ENCODE measurements at regions not wholly inside any gene's neighbourhood (a gene's known extent, or its start where the extent isn't known, plus 50 kb on each side); places are given as distances from the start of the nearest gene placed in this dataset.
A peak's percentile ranks its signal among the peaks of the same experiment; 100 is the strongest.

DNA sequence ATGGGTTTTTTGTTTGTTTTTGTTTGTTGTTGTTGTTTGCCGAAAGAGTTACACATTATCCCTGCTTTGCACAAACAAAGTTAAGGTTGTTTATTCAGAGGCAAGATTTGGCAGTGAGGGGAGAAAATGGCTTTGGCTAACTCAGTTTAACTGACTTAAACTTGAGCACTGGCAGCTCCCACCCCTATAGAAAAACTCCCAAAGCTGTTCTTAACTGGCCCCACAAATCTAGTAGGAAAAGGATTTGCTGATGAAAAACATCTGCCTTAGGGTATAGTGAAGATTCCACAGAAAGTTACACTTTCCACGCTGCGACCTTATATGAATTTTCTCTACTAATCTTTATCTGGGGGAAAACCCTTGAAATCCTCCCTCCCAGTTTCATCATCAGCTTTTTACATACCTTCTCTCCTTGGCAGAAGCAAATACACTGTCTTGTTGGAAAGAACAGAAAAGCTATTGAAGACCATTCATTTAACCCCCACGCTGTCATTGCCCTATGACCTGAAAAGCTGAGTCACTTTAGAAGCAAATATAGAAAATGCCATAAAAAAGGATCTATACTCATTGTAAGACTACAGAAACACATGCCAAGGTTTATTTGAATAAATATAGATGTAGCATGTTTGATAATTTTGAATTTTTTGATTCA, 551.7 kb downstream of the NR2F2 start:
- ATAC-seq = no peak
- DNase-seq (ENCODE audit: low spot score) = no peak

DNA sequence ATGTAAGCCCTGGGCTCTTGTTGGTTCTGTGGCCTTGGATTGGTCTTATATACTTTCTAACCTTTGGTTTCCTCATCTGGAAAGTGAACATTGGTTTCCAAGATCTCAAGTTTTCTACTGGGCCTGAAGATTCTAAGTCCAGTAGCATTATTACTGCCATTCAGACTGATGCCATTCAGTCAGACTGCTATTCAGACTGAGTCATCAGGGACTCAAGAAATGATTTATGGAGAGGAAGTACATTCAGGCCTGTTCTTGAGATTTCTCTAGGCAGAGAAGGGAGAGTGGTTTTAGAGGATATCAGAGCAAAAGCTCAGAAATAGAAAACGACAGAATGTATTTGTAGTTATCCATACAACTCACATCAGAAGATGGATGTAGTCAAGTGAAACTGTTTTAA, 557.2 kb downstream of the NR2F2 start:
- DNase-seq (ENCODE audit: low spot score) (no peak), ATAC-seq (no peak)

DNA sequence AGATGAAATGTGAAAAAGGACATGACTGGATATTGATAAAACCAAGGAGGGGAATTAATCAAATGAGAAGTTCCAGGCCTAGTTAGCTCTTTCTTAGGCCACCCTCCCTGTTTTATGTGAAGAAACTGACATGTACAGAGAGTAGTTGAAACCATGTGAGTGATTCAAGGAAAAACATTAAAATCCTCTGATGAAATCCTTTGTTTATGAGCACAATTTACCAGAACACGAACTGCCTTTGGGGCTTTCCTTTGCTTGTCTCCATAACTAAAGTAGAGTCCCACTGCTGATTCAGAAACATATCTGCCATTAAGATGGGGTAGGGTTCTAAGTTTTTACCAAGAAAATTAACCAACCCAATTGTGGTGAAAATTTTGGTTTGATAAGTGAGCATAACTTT, 558.3 kb downstream of the NR2F2 start:
- DNase-seq (ENCODE audit: low spot score) (no peak), ATAC-seq (no peak)

DNA sequence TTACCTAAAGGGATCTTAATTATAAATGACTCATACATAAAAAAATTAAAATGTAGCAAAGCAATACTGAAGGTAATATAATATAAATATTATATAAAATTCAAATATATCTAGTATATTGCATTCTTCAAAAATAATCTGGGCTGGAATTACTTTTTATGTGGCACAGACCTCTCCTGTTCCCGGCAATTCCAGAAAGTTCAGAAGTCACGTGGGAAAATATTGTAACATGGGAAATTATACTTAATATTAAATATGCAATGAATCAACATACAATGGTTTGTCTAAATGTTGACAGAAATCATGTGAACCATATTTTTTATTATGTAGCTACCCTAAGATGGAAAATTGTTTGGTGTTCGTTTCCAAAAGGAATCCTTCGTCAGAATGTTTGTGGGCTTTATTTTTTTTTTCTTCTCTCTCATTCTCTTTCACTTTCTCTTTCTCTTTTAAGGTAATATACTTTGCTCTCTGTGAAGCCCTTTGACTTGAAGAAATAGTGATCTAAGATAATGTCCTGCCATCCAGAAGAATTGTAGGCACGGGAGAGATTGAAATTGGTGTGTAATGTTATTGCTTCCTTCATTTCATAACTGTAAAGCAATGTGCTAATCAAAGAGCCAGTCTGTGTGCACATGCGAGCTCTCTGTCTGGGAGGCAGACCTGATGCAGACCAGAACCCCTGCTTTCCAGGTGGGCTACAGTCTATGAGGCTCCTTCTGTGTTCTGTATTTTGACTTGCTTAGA, 559.4 kb downstream of the NR2F2 start:
- DNase-seq (ENCODE audit: low spot score) (no peak), ATAC-seq (peak; percentile 77)

DNA sequence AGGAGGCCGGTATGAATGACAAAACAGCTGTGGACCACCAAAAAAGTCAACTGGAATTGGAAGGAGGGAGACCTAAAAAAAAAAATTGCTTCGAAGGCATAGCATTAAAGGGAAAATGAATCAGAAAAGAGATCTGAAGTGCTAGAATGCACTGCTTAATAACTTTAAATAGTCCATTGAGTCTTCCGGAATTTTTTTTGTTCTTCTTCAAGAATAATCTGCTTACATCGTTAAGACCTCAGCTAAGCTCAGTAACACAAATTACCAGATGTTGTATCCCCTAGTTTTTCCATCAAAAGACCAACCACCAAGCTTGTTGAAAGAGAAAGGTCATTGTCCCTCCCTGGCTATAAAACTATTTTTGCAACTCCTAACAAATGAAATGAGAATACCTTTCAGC, 560.5 kb downstream of the NR2F2 start:
- no peak for DNase-seq (ENCODE audit: low spot score)
- no peak for ATAC-seq

DNA sequence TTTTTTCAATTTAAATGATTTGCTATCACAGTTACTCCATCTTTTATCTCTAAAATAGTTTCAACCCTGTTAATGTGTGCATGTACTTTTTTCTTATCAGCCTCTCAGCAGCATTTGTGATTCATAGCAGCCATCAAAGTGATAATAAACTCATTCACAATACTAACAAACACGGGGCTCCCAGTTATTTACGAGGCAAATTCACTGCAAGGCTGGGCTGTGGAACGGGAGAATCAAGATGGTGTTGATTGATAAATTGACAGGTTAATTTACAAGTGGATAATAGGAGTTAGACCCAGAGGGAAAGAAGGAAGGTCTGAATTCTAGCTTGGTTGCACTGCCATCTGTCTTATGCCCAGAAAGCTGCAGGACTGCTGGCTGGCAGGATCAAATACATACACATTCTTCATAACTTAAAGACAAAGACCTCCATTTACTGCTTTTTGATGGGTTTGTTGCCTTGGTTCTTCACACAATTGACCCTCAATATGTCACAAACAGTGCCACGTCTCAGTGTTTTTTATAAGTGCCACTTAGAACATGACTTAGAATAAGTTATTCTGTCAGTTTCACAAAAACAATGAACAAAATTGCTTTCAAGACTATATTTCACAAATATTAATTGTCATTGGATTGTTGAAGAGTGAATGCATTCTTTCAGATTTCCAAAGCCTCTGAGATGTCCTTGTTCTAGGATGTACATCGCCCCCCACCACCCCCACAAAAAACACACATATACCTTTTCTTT, 562.8 kb downstream of the NR2F2 start:
- DNase-seq (ENCODE audit: low spot score) = no peak
- peak; percentile 91 for ATAC-seq

DNA sequence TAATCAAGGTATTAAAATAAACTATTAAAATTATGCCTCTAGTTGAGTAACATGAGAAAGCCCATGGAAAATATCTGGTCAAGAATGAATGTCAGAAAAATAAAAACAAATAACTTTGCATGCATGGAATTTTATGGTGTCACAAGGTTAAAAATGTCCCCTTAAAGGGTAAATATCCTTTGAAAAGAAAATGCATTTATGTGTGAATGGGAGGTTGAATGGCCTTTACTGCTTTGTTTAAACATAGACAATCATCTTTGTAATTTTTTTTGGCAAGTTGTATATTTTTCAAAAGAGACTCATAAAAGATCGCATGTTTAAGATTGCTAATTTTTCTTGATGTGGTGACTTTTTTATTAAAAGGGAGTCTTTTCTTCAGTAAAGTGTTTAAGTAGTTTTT, 564.2 kb downstream of the NR2F2 start:
- ATAC-seq = no peak

DNA sequence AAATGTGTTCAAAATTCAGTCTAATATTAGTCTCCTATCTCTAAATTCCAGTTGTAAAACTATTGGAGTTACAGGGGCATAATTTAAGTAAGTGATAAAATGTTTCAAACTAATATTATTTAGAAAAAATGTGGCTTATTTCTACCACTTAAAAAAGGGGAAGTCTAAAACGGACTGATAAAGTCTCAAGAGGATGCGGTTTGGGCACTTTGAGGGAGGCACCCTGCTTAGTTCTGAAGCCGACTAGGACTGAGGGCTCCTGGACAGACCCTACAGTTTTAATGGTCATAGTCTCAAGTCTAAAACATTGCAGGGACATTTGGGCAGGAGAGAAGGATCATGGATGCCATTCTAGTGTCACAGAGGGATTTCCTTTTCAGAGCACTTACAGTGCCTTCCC, 566.3 kb downstream of the NR2F2 start:
- DNase-seq (ENCODE audit: low spot score) = no peak
- ATAC-seq = no peak

More for the DNA sequence above, 564.2 kb downstream of the NR2F2 start:
- DNase-seq (ENCODE audit: low spot score) = no peak

DNA sequence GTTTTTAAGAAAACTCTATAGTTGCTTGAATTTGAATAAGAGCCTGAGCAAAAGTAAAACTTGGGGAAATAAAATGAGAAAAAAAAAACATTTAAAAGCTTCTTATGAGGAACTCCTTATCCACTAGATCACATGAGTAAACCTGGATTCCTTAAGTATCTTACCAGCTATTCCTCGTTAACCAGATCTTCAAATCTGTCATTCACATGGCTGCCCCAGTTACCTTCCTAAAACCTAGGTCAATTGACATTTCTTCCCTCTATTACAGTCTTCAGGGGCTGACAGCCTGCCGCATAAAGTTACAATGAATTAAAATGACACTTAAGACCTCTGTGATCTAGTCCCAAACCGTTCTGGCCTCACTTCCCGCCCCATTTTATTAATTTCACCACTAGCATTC, 583.6 kb downstream of the NR2F2 start:
- DNase-seq (ENCODE audit: low spot score) (no peak), ATAC-seq (no peak)

DNA sequence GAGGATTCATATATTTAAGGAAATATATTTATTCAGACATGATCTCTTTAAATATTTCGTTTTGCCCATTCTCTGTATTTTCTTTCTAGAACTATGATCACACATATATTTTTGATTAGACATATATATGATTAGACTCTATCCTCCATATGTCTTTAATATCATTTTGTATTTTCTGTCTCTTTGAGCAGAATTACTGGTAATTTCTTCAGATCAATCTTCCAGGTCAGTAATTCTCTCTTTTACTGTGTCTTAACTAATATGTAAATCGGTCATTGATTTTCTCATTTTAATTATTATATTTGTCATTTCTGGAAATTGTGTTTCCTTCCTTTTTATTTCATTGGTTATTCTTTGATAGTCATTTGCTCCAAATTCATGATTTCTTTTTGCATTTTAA, 586.2 kb downstream of the NR2F2 start:
- ATAC-seq = no peak
- DNase-seq (ENCODE audit: low spot score) = no peak

DNA sequence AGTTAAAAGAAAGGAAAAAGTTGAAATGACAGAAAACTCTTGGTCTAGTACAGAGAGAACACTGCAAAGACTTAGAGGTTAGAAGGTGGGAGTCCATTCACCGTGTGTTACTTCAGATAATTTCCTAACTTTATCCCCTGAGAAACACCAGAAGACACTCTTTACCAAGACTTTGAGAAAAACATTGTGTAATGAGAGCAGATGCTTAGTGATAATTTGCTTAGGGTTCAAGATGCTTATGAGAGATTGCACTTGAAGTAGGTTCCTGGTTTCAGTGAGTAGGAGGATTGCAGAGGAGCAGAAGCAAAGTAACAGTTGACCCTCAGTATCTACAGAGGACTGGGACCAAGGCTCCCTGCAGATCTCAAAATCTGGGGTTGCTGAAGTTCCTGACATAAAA, 594.1 kb downstream of the NR2F2 start:
- ATAC-seq (no peak), DNase-seq (ENCODE audit: low spot score) (no peak)

DNA sequence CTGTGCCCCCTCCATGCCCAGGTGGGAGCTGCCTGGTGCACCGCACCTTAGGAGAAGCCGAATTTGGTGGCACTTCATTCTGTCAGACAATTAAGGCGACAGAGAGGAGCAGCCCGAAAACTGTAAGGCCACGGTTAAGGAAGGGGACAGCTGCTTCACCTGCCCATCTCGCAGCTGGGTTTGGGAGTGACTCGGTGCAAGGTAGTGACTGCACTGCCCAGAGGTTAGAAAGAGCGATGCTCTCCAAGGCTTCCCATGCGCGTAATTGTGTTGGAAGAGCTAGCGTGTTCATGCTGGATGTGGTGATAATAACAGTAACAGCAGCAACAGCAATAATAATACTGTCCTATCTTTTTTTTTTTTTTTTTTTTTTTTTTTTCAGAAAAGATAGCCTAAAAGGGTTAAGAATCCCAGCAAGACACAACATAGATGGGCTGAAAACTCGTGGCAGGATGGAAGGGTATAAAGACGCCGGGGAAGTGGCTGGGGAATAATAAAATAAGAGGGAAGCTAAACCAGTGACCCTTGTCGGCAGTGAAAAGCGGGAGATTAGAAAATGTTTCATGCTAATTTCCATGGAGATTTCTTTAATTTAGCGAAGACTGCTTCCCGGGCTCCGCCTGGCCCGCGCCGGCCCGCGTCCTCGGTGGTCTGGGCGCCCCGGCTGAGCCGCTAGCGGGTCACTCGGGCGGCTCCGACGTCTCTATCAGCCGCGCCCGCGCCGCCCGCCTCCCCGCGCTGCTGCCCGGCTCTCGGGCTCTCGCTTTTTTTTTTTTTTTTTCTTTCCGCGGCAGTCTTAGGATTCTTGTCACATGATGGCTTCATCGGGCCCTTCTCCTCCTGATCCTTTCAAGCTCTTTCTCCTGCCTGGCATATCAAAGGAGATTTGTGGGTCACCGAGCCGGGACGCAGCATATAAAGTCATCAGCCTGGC, 617.1 kb downstream of the NR2F2 start:
- ATAC-seq (no peak), DNase-seq (ENCODE audit: low spot score) (no peak)

DNA sequence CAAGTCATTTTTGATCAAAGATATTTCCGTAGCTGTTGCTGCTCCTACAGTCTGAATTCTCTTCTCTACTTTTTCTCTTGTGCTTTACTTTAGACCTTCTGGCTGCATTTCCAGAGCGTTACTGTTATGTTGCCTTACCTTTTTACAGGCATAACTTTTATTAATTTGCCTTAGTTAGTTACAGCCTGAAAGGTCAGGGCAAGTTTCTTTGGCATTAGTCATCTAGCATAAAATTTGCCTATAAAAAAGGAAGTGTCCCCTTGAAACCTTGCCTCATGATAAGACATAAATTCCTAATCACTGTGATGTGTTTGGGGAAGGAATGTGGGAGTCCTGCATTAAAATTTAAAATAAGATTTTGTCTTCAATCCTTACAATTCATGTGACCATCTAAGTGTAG, 618.5 kb downstream of the NR2F2 start:
- ATAC-seq = no peak

DNA sequence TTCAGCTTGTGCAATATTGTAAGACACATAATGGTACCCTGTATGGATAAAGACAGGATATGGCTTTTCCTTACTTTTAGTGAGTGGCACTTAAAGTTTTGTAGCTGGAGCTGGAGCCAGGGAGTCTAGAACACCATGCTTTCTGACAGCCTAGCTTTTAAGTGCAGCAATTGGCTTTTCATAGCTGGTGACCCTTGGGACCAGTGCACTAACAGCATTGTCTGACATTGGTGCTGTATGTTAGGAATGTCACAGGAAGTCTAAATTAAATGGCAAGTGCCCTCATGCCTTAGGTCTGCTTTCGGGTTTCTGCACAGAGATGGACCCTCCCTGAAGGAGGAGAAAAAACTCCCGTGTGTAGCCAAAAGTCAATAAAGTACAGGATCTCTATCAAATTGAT, 628.2 kb downstream of the NR2F2 start:
- ATAC-seq = no peak
- DNase-seq (ENCODE audit: low spot score) = no peak

More for the DNA sequence above, 618.5 kb downstream of the NR2F2 start:
- no peak for DNase-seq (ENCODE audit: low spot score)

DNA sequence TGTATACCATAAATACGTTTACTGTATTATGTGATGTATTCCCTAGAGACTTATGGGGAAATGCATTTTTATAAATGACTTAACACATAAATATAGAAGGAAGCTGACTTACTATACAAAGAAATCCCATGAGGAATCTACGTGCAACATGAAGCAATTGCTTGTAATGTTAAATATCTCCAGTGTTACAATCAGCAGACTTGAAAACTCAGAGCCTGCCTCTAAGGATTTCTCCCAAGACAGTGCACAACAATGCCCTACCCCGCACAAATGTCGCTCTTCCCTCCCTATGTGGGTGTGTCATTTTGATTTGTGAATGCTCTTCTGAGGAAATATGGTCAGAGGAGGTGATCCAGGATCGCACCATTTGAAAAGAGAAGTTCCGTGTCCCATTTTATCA, 629.0 kb downstream of the NR2F2 start:
- no peak for DNase-seq (ENCODE audit: low spot score)
- no peak for ATAC-seq

DNA sequence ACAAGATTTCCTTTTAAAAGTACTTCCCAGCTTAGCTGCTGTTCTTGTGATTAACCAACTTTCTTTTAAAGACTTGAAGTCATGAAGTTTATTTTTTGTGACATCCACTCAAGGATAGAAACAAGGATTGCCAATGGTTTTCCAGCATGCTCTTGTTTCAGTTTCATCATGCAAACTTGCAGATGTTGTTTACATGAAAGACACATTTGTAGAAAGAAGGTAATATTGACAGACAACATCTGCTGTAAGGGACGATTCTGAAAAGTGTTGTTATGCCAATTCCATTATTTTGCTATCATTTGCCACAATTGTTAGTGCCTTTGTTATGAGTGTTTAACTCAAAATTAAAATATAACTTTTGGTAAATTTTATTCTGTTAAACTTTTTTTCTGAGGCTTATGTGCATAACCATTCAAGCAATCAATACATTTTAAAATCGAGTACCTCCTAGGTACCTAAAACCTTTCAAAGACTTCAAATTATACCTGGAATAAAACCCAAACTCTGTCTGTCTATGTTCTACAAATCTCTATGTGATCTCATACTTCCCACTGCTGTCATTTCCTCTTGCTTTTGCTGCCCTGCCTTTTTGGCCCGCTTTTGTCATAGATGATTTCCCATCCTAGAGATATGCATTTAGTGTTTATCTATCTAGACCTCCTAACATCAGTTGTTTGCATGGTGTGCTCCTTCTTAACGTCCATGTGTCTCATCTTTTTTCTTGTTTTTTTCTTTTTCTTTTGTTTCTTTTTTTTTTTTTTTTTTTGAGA, 630.4 kb downstream of the NR2F2 start:
- DNase-seq (ENCODE audit: low spot score) (no peak), ATAC-seq (no peak)

DNA sequence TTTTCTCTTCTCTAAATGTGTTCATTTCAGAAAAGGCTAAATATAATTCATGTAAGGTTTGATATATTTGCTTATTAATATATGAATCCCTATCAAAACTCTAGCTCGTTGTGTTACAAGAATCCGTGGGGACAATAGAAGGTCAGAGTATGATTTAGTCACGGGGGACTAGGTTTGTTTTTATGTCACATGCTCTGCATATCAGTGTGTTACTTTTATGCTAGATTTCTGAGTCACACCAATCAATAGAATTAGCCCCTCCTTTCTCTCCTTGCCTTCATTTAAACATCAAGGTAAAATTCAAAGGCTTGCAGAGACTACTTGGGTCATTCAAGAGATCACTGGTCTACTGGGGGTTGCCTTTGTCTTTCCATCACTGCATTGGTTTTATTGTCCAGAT, 636.1 kb downstream of the NR2F2 start:
- DNase-seq (ENCODE audit: low spot score) = no peak
- no peak for ATAC-seq

DNA sequence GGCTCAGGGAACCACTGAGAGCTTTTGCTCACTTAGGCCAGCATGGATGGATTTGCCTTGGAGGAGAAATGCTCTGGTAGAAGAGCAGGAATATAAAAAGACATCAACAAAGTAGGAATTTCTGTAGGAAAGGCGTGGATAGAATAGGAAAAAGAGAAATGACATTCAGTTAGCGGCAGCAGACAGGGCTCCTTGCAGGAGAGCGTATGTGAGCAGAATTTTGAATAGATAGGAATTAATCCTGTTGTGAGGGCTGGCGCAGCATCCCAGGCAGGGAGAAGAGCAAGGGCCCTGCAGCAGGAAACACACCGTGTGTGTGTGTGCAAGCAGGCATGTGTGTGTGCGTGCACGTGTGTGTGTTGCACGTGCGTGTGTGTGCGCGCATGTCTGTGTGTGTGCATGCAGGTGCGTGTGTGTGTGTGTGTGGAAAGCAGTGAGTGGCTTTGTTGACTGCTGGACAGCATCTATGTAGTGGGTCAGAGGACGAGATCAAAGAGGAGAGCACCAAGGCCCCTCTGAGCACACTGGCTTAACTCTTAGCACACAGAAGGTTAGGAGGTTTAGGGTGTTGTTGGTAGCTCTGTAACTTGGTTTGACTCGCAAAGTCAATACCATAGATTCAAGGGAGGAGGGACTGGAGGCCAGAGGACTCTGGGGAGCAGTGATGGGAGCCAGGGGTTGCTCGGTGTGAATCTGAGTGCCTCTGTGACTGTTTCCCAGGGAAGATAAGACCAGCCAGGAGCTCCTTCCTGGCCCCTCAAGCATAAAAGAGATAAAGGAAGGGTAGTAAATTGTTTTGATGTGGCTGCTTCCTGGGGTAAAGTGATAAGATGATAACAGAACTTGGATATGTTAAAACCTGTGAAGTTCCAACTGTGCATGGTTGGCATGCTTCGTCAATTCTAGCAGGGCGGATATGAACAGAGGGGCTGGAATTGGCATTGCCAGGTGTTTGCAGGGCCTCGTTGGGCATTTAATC, 639.5 kb downstream of the NR2F2 start:
- DNase-seq (ENCODE audit: low spot score) (no peak), ATAC-seq (no peak)

DNA sequence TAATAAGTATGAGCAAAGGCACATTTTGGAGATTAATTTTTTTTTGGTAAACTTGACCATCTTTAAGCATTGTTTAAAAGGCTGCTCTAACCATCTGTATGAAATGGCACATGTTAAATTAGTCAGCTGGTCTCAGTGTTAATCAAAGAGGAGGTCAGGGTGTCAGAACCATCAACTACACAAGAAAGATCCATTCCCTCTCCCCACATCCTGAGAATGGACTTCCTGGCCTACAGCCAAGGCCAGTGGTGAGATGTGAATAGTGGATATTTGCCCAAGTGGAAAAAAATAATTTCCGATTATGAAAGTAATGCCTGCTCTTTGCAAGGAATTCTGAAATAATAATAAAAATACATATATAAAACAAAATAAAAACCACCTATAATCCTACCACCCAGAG, 641.7 kb downstream of the NR2F2 start:
- DNase-seq (ENCODE audit: low spot score) = no peak
- ATAC-seq = no peak
